Activated CD4-positive, alpha-beta memory T cell treated with anti-CD3 and anti-CD28 coated beads, Interleukin-2, amount 10 ng/mL, durations not matched to agents 7 days and 5 days (primary cell): ENCODE measurements at regions not wholly inside any gene's neighbourhood (a gene's known extent, or its start where the extent isn't known, plus 50 kb on each side); places are given as distances from the start of the nearest gene placed in this dataset.

Source experiments
- CTCF ChIA-PET: fragments of 350-600 bp; sonication (Branson Sonifier 250); formaldehyde crosslinking; loops from one replicate; lab custom pipeline; 2021; ENCODE audit warnings: antibody characterized with exemption, inconsistent platforms; lab: Charles Lee
- POLR2A ChIA-PET: fragments of 350-600 bp; sonication (Branson Sonifier 250); formaldehyde crosslinking; loops from one replicate; lab custom pipeline; 2021; ENCODE audit warnings: antibody characterized with exemption; lab: Charles Lee
- DNase-seq: peaks from one replicate; pipeline ENCODE4 v3.0.0-alpha.2; 2020
- H3K27ac Mint-ChIP-seq: one replicate; pipeline ENCODE4 v1.8.0; 2021; ENCODE audit warnings: mild to moderate bottlenecking, mixed read lengths
- H3K27me3 Mint-ChIP-seq: one replicate; pipeline ENCODE4 v1.8.0; 2021; ENCODE audit warnings: mixed read lengths
- H3K36me3 Mint-ChIP-seq: one replicate; pipeline ENCODE4 v1.8.0; 2021; ENCODE audit warnings: low read depth, mixed read lengths
- H3K4me1 Mint-ChIP-seq: one replicate; pipeline ENCODE4 v1.8.0; 2021; ENCODE audit warnings: mixed read lengths
- H3K4me3 Mint-ChIP-seq: one replicate; pipeline ENCODE4 v1.8.0; 2021; ENCODE audit warnings: mild to moderate bottlenecking, mixed read lengths
- H3K9me3 Mint-ChIP-seq: one replicate; pipeline ENCODE4 v1.8.0; 2021; ENCODE audit warnings: mixed read lengths

DNA sequence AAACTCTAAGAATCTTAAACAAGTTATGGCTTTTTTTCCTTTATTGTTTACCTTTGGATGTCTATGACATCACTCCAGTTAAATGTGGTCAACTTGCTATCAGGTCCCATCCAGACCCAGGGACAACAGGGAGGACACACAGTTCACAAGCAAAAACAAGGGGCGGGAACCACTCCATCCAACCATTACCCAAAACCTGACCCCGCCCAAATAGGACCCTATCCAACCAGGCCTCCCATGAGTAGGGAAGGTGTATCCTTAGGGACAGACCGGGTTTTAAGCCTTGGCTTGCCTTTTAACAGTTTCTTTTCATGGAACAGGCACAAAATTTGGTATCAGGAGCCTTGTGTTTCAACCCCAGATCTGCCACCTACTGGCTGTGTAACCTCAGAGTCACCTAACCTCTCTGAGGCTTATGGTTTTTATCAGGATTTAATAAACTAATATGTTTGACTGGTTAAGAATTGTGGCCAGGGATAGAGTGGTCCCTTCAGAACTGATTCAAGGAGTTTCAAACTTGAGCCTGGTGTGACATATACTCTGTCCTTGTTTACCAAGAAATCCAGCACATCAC, 127.7 kb upstream of the RAD23B start:
- no peak overlapping the region for H3K27ac Mint-ChIP-seq
- H3K27me3 Mint-ChIP-seq, result peaks cover 14% of the 10 kb centered on the region
- H3K9me3 Mint-ChIP-seq, result no peaks in the 10 kb centered on the region
- no peak for DNase-seq
- H3K4me1 Mint-ChIP-seq, result no peaks in the 10 kb centered on the region
- no peaks in the 10 kb centered on the region for H3K36me3 Mint-ChIP-seq
- no peak overlapping the region for H3K4me3 Mint-ChIP-seq
- POLR2A ChIA-PET, result no interaction called here
- CTCF ChIA-PET, result no interaction called here

DNA sequence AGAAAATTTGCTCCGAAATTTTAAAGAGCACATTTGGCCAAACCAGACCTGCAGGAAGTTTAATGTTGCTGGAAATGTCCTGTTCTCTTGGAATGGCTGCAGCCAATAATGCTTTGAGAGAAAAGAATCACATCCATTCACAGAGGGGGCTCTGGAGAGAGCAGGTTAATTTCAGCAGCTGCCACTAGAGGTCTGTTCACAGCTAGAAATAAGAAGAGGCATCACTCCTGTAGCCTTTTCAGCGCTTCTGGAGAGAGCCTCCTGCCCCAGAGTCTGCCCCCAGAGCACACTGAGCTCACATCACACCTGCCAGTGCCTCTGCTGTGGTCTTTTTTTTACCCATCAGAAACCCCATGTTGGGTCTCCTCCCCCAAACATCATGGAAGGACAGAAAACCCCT, 124.8 kb upstream of the RAD23B start:
- Mint-ChIP-seq H3K4me3 (no peak overlapping the region), H3K9me3 (no peaks in the 10 kb centered on the region), H3K4me1 (no peaks in the 10 kb centered on the region), H3K27ac (no peak overlapping the region), H3K36me3 (no peaks in the 10 kb centered on the region), H3K27me3 (peaks cover 14% of the 10 kb centered on the region)
- ChIA-PET POLR2A (no interaction called here), CTCF (interaction anchor here (1.1 kb wide), 1 partner anchor 183 kb away, joined by 6 read pairs; no protein-coding TSS in a partner anchor)
- DNase-seq, result no peak

DNA sequence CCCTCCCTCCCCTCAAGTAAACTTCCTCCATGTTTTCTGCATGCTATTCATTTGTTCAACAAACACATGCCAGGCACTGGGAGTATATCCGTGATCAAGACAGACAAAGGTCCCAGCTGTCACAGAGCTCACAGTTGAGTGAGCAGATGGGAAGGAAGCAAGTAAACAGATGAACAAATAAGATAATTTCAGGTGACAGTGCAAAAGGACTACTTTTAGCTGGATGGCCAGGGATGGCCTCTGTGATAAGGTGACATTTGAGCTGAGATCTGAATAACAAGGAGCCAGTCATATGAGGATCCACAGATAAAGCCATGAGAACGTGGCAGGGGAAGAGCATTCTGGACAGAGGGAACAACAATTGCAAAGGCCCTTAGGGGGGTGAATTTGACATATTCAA, 121.7 kb upstream of the RAD23B start:
- Mint-ChIP-seq H3K4me1 (no peaks in the 10 kb centered on the region), H3K27me3 (peaks cover 16% of the 10 kb centered on the region), H3K4me3 (no peak overlapping the region), H3K9me3 (no peaks in the 10 kb centered on the region), H3K27ac (no peak overlapping the region), H3K36me3 (no peaks in the 10 kb centered on the region)
- DNase-seq, result no peak
- ChIA-PET CTCF (no interaction called here), POLR2A (no interaction called here)

DNA sequence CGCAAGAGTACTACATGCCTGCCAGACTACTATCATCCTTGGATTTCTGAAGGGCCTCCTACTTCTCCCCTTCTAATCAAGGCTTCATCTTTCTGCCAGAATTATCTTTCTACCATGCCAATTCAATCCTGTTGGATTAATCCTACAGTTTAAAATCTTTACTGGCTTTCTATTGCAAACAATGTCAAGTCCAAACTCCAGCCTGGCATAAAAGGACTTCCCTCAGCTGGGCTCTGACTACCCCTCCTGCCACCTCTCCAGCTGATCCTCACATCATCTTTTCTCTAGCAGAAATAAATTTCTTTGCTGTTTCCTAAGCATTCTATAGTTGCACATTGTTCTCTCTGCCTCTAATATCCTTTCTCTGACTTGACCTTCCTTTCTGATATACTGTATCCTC, 119.7 kb upstream of the RAD23B start:
- CTCF ChIA-PET, result no interaction called here
- Mint-ChIP-seq H3K27me3 (peaks cover 4% of the 10 kb centered on the region), H3K4me3 (no peak overlapping the region)

DNA sequence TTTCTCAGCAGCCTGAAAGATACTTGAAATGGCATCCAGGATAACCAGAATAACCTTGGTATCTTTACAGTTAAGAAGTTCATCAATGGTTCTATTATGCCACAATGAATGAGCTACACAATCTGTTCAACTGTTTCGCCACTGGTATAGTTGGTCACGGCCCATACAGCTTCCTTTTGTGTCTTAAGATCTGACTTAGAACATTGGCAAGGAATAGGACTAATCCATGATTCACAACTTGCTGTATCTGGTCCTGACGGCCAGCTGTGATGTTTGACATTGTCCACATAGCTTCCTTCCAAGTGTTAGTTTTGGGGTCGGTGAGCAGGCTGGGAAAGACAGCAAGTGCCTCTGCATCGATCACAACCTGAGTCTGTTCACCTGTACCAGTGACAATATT, 113.3 kb upstream of the RAD23B start:
- H3K4me3 Mint-ChIP-seq, result no peak overlapping the region
- no peaks in the 10 kb centered on the region for H3K36me3 Mint-ChIP-seq
- peaks cover 33% of the 10 kb centered on the region for H3K4me1 Mint-ChIP-seq
- DNase-seq, result no peak
- CTCF ChIA-PET, result interaction anchor here (1.0 to 1.4 kb wide), 2 partner anchors 33 to 171 kb away, joined by 3 to 4 read pairs; no protein-coding TSS in a partner anchor
- no peak overlapping the region for H3K27ac Mint-ChIP-seq
- no peaks in the 10 kb centered on the region for H3K9me3 Mint-ChIP-seq
- H3K27me3 Mint-ChIP-seq, result peaks cover 3% of the 10 kb centered on the region
- POLR2A ChIA-PET, result no interaction called here

More for the DNA sequence above, 119.7 kb upstream of the RAD23B start:
- no peak overlapping the region for H3K27ac Mint-ChIP-seq
- no peak for DNase-seq
- POLR2A ChIA-PET, result no interaction called here
- H3K4me1 Mint-ChIP-seq, result no peaks in the 10 kb centered on the region
- no peaks in the 10 kb centered on the region for H3K36me3 Mint-ChIP-seq
- no peaks in the 10 kb centered on the region for H3K9me3 Mint-ChIP-seq

DNA sequence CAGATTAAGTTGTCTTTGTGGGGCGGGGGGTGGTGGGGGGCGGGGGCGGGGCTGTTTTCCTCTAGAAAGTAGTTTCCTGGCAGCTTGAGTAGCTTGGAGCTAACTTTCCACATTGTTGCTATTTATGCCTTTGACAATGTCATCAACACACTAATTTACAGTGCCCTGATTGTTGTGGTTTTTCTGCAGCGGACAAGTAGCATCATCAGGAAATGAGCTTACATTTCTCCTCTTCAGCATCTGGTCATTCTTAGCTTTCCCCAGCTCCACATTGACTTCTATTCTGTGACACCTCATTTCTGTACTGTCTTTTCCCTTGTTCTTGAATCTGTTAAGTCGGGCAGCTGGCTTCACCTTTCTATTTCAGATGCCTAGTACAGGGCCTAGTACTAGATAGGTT, 112.3 kb upstream of the RAD23B start:
- POLR2A ChIA-PET, result no interaction called here

DNA sequence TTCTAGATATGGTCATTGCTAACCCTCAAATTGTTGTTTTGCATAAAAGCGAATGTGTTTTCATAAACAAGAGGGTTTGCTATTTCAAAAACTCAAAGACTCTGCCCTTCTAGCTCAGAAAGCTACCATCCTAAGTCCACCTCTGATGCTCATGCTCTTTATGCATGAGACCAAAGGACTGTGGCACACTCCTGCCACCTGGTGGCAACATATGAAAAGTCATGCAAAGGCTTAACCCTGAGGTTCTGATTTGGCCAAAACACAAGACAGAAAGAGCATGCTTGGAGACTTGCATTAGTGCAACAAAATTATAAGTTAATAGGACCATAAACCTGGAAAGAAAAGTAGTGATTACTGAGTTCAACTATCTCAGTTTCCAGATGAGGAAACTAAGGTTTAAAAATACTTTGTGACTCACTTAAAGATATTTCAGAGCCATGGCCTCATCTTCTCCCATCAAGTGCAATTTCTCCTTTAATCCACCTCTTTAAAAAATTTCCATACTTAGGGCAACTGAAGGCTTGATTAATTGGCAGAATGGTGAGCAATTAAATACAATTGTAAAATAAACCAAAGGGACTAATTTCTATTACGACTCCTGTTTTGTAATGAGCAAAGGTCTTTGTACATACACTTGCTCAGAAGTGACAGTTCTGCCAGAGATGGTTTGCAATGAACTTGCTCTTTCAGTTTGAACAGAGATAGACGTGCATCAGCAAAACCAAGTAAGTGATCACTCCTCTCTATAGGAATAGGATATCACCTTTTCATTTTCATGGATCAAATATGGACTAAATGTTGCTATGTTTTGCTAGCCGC, 110.7 kb upstream of the RAD23B start:
- Mint-ChIP-seq H3K9me3 (no peaks in the 10 kb centered on the region), H3K4me3 (no peak overlapping the region), H3K36me3 (no peaks in the 10 kb centered on the region), H3K4me1 (peaks cover 37% of the 10 kb centered on the region), H3K27me3 (no peaks in the 10 kb centered on the region), H3K27ac (peak overlapping the region; percentile 36)
- POLR2A ChIA-PET, result no interaction called here
- CTCF ChIA-PET, result interaction anchor here (1.0 to 2.3 kb wide), 2 partner anchors 35 kb away, joined by 5 to 12 read pairs; no protein-coding TSS in a partner anchor
- DNase-seq, result peak; percentile 68

More for the DNA sequence above, 112.3 kb upstream of the RAD23B start:
- Mint-ChIP-seq H3K9me3 (no peaks in the 10 kb centered on the region), H3K27ac (no peak overlapping the region), H3K27me3 (no peaks in the 10 kb centered on the region), H3K36me3 (no peaks in the 10 kb centered on the region), H3K4me1 (peaks cover 37% of the 10 kb centered on the region), H3K4me3 (no peak overlapping the region)
- no peak for DNase-seq
- CTCF ChIA-PET, result no interaction called here

DNA sequence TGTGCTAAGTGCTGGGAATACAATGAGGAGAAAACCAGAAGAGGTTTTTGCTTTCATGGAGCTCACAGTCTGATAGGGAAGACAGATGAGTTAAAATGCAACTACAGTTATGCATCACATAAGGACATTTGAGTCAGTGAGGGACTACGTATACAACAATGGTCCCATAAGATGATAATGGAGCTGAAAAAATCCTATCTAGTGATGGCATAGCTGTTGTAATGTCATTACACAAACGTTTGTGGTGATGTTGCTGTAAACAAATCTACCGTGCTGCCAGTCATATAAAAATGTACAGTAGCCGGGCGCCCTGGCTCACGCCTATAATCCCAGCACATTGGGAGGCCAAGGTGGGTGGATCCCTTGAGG, 110.1 kb upstream of the RAD23B start:
- no peak overlapping the region for H3K4me3 Mint-ChIP-seq
- POLR2A ChIA-PET, result no interaction called here
- no peak for DNase-seq
- H3K27ac Mint-ChIP-seq, result peak overlapping the region; percentile 36
- H3K36me3 Mint-ChIP-seq, result no peaks in the 10 kb centered on the region
- H3K27me3 Mint-ChIP-seq, result no peaks in the 10 kb centered on the region
- H3K9me3 Mint-ChIP-seq, result no peaks in the 10 kb centered on the region
- H3K4me1 Mint-ChIP-seq, result peaks cover 37% of the 10 kb centered on the region
- CTCF ChIA-PET, result interaction anchor here (0.5 to 2.3 kb wide), 2 partner anchors 35 to 90 kb away, joined by 3 to 12 read pairs; no protein-coding TSS in a partner anchor

DNA sequence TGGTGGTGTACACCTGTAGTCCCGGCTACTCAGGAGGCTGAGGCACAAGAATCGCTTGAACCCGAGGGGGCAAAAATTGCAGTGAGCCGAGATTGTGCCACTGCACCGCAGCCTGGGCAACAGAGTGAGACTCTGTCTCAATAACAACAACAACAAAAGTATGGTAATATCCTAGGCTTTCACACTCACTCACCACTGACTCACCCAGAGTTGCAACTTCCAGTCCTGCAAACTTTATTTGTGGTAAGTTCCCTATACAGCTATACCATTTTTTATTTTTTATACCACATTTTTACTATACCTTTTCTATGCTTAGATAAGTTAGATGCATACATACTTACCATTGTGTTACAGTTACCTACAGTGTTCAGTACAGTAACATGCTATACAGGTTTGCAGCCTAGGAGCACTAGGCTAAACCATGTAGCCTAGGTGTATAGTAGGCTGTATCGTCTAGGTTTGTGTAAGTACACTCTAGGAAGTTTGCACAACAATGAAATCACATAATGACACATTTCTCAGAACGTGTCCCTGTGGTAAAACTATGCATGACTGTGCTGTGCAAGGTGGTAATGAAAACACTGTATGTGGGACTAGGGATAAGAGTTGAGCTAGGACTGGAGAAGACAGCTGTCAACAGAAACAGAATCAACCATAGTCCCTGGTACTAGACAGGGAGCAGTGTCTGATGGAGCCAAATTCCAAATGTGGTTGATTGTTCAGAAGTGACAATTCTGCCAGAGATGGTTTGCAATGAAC, 109.5 kb upstream of the RAD23B start:
- Mint-ChIP-seq H3K9me3 (no peaks in the 10 kb centered on the region), H3K27me3 (no peaks in the 10 kb centered on the region), H3K4me1 (peaks cover 37% of the 10 kb centered on the region), H3K4me3 (no peak overlapping the region), H3K27ac (peak overlapping the region; percentile 9), H3K36me3 (no peaks in the 10 kb centered on the region)
- no peak for DNase-seq
- CTCF ChIA-PET, result interaction anchor here (0.5 to 2.3 kb wide), 3 partner anchors 17 to 90 kb away, joined by 3 to 12 read pairs (median 3); no protein-coding TSS in a partner anchor
- POLR2A ChIA-PET, result no interaction called here

DNA sequence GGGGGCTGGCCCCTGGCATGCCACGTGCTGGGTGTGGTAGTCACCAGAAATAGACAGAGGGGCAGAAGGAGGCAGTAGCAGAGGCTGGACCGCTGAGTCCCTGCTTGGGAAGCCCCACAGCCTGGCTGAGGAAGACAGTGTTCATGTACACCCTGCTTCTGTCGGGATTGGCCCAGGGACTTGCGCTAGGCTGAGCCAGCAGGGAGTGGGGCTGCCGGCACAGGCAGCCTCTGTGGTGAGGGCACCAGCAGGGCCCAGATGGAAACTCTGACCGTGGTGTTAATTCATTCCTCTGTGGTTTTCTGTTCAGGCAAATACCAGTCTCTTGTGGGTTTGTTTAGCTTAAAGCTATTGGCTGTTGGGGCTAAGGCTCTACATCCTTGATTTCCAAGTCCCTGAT, 108.6 kb upstream of the RAD23B start:
- DNase-seq, result no peak
- Mint-ChIP-seq H3K27ac (no peak overlapping the region), H3K4me3 (no peak overlapping the region), H3K9me3 (no peaks in the 10 kb centered on the region), H3K36me3 (no peaks in the 10 kb centered on the region), H3K4me1 (peaks cover 37% of the 10 kb centered on the region), H3K27me3 (peaks cover 6% of the 10 kb centered on the region)
- ChIA-PET CTCF (interaction anchor here (1.2 to 2.3 kb wide), 3 partner anchors 12 to 37 kb away, joined by 3 to 12 read pairs (median 3); no protein-coding TSS in a partner anchor), POLR2A (no interaction called here)

DNA sequence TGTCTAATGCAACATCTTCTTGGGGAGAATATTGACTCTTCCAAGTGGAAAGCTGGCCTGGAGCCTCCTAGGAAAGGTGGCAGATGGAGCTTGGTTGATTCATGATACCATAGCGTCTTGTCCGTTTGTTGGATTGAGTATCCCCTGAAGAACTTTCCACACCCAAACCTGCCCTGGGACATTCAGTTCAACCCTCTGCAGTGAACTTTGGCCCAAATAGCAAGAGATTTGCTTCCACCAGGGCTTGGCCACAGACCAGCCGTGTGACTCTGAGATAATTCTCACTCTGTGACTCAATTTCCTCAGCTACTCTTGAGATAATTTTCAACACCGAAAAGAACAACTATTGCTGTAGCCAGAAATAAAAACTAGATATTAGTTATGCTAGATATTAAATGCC, 108.0 kb upstream of the RAD23B start:
- Mint-ChIP-seq H3K9me3 (no peaks in the 10 kb centered on the region), H3K27ac (no peak overlapping the region), H3K36me3 (no peaks in the 10 kb centered on the region), H3K27me3 (peaks cover 12% of the 10 kb centered on the region), H3K4me1 (peaks cover 37% of the 10 kb centered on the region), H3K4me3 (no peak overlapping the region)
- ChIA-PET CTCF (interaction anchor here (1.2 to 1.5 kb wide), 2 partner anchors 11 to 19 kb away, joined by 3 read pairs; no protein-coding TSS in a partner anchor), POLR2A (no interaction called here)
- DNase-seq, result no peak

DNA sequence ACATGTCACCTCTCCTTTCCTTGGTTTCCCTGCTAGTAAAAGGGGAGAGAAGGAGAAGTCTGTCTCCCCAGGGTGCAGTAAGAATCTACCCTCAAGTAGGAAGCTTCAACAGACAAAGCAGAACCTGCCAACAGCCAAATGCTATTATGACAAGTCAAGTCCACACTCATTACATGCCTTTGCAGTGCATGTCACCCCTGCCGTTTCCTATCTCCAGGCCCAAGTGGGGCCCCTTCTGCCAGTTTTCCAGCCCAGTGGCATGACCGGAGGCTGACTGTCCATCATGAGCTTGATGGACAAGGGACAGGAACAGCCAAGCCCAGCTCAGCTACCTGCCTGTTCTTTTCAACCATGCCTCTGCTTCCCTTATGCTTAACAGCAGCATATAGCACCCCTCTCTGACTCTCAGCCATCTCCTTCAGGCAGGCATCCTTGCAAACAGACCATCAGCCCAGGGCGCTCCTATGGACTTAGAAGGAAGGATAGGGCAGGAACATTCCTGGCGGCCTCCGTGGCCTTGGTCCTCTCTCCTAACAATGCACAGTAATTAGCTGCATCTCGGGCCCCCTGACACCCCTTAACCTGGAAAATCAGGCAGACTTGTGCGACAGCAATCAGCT, 107.2 kb upstream of the RAD23B start:
- POLR2A ChIA-PET, result no interaction called here
- H3K27ac Mint-ChIP-seq, result no peak overlapping the region
- peaks cover 36% of the 10 kb centered on the region for H3K4me1 Mint-ChIP-seq
- H3K4me3 Mint-ChIP-seq, result no peak overlapping the region
- no peaks in the 10 kb centered on the region for H3K9me3 Mint-ChIP-seq
- H3K36me3 Mint-ChIP-seq, result no peaks in the 10 kb centered on the region
- CTCF ChIA-PET, result interaction anchor here (1.2 kb wide), 1 partner anchor 10 kb away, joined by 3 read pairs; no protein-coding TSS in a partner anchor
- H3K27me3 Mint-ChIP-seq, result peaks cover 12% of the 10 kb centered on the region
- no peak for DNase-seq
